ENCODE measurements at regions not wholly inside any gene's neighbourhood (a gene's known extent, or its start where the extent isn't known, plus 50 kb on each side); places are given as distances from the start of the nearest gene placed in this dataset.

GRCh38 chr10:106033065-106033464, 1131.4 kb downstream of the SORCS1 start:
- no peak for TF ChIP-seq POLR2A (IDR thresholded peaks at IDR 0.05)
- TF ChIP-seq CTCF (IDR thresholded peaks at IDR 0.05) = no peak
- no peak for TF ChIP-seq EP300 (IDR thresholded peaks at IDR 0.05)

All from suprapubic skin (tissue), 3 donors.